Breast epithelium (tissue), 4 donors: ENCODE measurements at regions not wholly inside any gene's neighbourhood (a gene's known extent, or its start where the extent isn't known, plus 50 kb on each side); places are given as distances from the start of the nearest gene placed in this dataset.

Experiments
- DNase-seq, 2 donors: peaks; one replicate each; pipeline ENCODE4 v3.0.0-alpha.2; 2019; ENCODE audit warnings: low spot score in 2 of 2
- H3K27ac ChIP-seq, 2 donors: fragments of 200-600 bp; sonication (generic) in 1 of 2; one replicate each; pipeline ENCODE4 v1.5.1; 2016 to 2019; ENCODE audit warnings: mild to moderate bottlenecking in 1 of 2
- H3K27me3 ChIP-seq, 2 donors: fragments of 200-600 bp; sonication (generic) in 1 of 2; one replicate each; pipeline versions ENCODE4 v1.5.1 to v1.6.0; 2017 to 2019; ENCODE audit warnings: control low read depth in 1 of 2, mild to moderate bottlenecking in 1 of 2
- H3K36me3 ChIP-seq: fragments of 200-600 bp; one replicate; pipeline ENCODE4 v1.5.1; 2019
- H3K4me1 ChIP-seq, 2 donors: fragments of 200-600 bp; sonication (generic); one replicate each; pipeline ENCODE4 v1.5.1; 2016 to 2019; ENCODE audit warnings: control low read depth in 1 of 2
- H3K4me3 ChIP-seq, 3 donors: fragments of 200-600 bp; sonication (generic); 1 replicate in 2 of 3; 2 replicates in 1 of 3; pipeline ENCODE4 v1.5.1; 2016 to 2019; ENCODE audit warnings: mild to moderate bottlenecking in 3 of 3, moderate library complexity in 2 of 3
- H3K9me3 ChIP-seq, 2 donors: fragments of 200-600 bp; sonication (generic) in 1 of 2; one replicate each; pipeline ENCODE4 v1.5.1; 2016 to 2019; ENCODE audit warnings: control low read depth in 1 of 2
- CTCF ChIP-seq, 3 donors: fragments of 450-650 bp; IDR thresholded peaks; one replicate each; pipeline ENCODE4 v1.5.1; 2016 to 2017; ENCODE audit warnings: antibody characterized with exemption in 3 of 3, mild to moderate bottlenecking in 3 of 3, moderate library complexity in 3 of 3
- POLR2A ChIP-seq: fragments of 450-650 bp; IDR thresholded peaks from one replicate; pipeline ENCODE4 v1.6.1; 2016; ENCODE audit warnings: antibody characterized with exemption, mild to moderate bottlenecking, moderate library complexity
- POLR2AphosphoS5 ChIP-seq, 3 donors: sonication (generic); formaldehyde crosslinking; IDR thresholded peaks; one replicate each; pipeline ENCODE4 v1.6.1; 2017; ENCODE audit warnings: antibody characterized with exemption in 3 of 3
- intact Hi-C: fragments of 100-400 bp; cut with DNase I; formaldehyde crosslinking; loops from one replicate; pipeline ENCODE4 v1.15.1; 2023; ENCODE audit warnings: low total_unique reads

- no peak overlapping the region for H3K27ac ChIP-seq
- no peak for DNase-seq
- intact Hi-C loops: no loop called here
Observed at GRCh38 chr7:118076564-118076963, 107.4 kb upstream of the LSM8 start.

GRCh38 chr7:118078015-118078414 lies 105.9 kb upstream of the LSM8 start:
- intact Hi-C loops: no loop called here
- H3K4me3 ChIP-seq: no peak overlapping the region
- no peaks in the 10 kb centered on the region for H3K27me3 ChIP-seq
- no peak for DNase-seq
- no peaks in the 10 kb centered on the region for H3K4me1 ChIP-seq
- no peaks in the 10 kb centered on the region for H3K36me3 ChIP-seq
- H3K9me3 ChIP-seq: no peaks in the 10 kb centered on the region
- H3K27ac ChIP-seq: no peak overlapping the region
- no peak for TF ChIP-seq POLR2A

More at GRCh38 chr7:118076564-118076963, 107.4 kb upstream of the LSM8 start:
- H3K27me3 ChIP-seq: no peaks in the 10 kb centered on the region
- no peak for TF ChIP-seq CTCF (IDR thresholded peaks at IDR 0.05)
- no peak for TF ChIP-seq POLR2AphosphoS5 (IDR thresholded peaks at IDR 0.05)
- H3K36me3 ChIP-seq: no peaks in the 10 kb centered on the region
- no peak overlapping the region for H3K4me3 ChIP-seq
- no peaks in the 10 kb centered on the region for H3K4me1 ChIP-seq
- no peaks in the 10 kb centered on the region for H3K9me3 ChIP-seq

GRCh38 chr7:118079369-118079768 lies 104.6 kb upstream of the LSM8 start:
- Histone ChIP-seq H3K4me3 (no peak overlapping the region), H3K27me3 (no peaks in the 10 kb centered on the region), H3K27ac (no peak overlapping the region), H3K4me1 (no peaks in the 10 kb centered on the region), H3K36me3 (no peaks in the 10 kb centered on the region), H3K9me3 (no peaks in the 10 kb centered on the region)
- no peak for TF ChIP-seq CTCF (IDR thresholded peaks at IDR 0.05)
- no peak for DNase-seq
- intact Hi-C loops: no loop called here

GRCh38 chr7:118080947-118081346 lies 103.0 kb upstream of the LSM8 start:
- intact Hi-C loops: no loop called here
- H3K27me3 ChIP-seq: no peaks in the 10 kb centered on the region
- no peak overlapping the region for H3K4me3 ChIP-seq
- H3K27ac ChIP-seq: no peak overlapping the region
- H3K36me3 ChIP-seq: no peaks in the 10 kb centered on the region
- TF ChIP-seq POLR2A: no peak
- TF ChIP-seq CTCF (IDR thresholded peaks at IDR 0.05): no peak
- TF ChIP-seq POLR2AphosphoS5 (IDR thresholded peaks at IDR 0.05): no peak
- no peak for DNase-seq
- no peaks in the 10 kb centered on the region for H3K9me3 ChIP-seq
- H3K4me1 ChIP-seq: no peaks in the 10 kb centered on the region

- intact Hi-C loops: no loop called here
- DNase-seq: no peak
- H3K4me3 ChIP-seq: no peak overlapping the region
- H3K27me3 ChIP-seq: no peaks in the 10 kb centered on the region
- H3K4me1 ChIP-seq: no peaks in the 10 kb centered on the region
- H3K27ac ChIP-seq: no peak overlapping the region
- H3K9me3 ChIP-seq: no peaks in the 10 kb centered on the region
- TF ChIP-seq CTCF (IDR thresholded peaks at IDR 0.05) (no peak), POLR2AphosphoS5 (IDR thresholded peaks at IDR 0.05) (no peak), POLR2A (no peak)
- H3K36me3 ChIP-seq: no peaks in the 10 kb centered on the region
Observed at GRCh38 chr7:118082506-118082905, 101.5 kb upstream of the LSM8 start.

- Histone ChIP-seq H3K4me1 (no peaks in the 10 kb centered on the region), H3K27me3 (no peaks in the 10 kb centered on the region), H3K27ac (no peak overlapping the region), H3K9me3 (no peaks in the 10 kb centered on the region), H3K36me3 (no peaks in the 10 kb centered on the region), H3K4me3 (no peak overlapping the region)
- intact Hi-C loops: no loop called here
- no peak for TF ChIP-seq POLR2A
- no peak for TF ChIP-seq POLR2AphosphoS5 (IDR thresholded peaks at IDR 0.05)
- TF ChIP-seq CTCF (IDR thresholded peaks at IDR 0.05): no peak
- no peak for DNase-seq
Observed at GRCh38 chr7:118085000-118085399, 99.0 kb upstream of the LSM8 start.
